Myocyte (in vitro differentiated cells): ENCODE measurements at regions not wholly inside any gene's neighbourhood (a gene's known extent, or its start where the extent isn't known, plus 50 kb on each side); places are given as distances from the start of the nearest gene placed in this dataset.
"Not testable (repeated sequence)": the region's sequence is repeated elsewhere in the genome, so short reads cannot be mapped to it uniquely, and the experiment has no call there.

Experiments used
- DNase-seq: peaks from one replicate; pipeline ENCODE4 v3.0.0-alpha.2; 2012; ENCODE audit warnings: low read depth

DNA sequence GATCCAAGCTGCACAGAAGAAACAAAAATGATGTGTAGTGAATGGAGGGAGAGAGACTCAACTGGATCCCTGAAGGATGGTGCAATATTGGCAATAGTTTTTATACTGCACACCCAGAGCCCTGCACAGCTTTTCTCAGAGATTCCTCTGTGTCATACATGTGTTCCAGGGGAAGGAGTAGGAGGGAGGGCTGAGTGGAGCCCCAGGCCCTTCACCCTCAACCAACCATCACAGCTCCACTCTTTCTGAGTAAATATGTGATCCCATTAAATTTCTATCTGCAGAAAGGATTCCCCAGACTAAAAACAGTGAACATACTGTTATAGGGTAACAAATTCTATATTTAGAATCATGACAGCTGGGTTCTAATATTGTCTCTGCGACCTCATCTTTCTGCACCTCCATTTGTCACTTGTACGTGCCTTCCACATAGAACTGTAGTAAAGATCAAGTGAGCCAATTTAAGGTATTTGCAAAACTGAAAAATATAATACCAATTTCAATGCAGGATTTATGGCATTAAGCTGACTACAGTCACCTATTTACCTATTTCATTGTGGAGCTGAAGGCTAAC lies 421.4 kb upstream of the NRSN1 start:
- peak; percentile 30 for DNase-seq

DNA sequence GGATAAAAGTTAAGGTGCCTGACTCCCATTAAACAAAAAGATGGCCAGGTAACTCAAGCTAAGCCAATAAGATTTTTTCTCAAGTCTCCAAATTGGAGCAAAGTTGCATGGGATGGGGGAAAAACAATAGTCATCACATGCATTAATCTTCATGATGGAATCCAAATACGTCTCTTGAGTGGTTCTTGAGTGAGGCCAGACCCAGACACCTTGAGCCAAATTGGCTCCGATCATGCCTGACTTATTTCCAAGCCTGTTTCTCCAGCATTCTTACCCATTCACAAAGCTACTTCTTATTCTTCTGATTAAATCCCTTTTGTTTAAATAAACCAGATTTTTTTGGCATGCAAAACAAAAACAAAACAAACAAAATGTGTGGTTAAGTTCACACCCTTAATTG lies 420.3 kb upstream of the NRSN1 start:
- DNase-seq, result no peak

DNA sequence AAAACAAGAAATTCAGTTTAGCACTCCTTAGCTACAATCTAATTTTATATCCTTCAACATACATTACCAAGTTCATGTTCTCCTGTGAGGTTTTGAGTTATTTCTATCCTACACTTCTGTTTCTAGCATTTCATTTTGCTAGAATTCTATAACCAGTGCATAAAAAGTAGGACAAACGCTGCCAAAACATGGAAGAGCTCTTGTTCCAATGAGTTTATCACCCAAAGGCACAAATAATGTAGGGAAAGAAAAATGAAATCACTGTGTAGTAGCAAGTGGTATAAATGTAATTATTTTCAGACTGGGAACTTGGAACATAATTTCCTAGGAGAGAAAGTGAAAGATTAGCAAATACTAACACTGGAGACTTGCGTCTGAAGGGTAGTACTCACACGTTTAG lies 413.3 kb upstream of the NRSN1 start:
- no peak for DNase-seq

DNA sequence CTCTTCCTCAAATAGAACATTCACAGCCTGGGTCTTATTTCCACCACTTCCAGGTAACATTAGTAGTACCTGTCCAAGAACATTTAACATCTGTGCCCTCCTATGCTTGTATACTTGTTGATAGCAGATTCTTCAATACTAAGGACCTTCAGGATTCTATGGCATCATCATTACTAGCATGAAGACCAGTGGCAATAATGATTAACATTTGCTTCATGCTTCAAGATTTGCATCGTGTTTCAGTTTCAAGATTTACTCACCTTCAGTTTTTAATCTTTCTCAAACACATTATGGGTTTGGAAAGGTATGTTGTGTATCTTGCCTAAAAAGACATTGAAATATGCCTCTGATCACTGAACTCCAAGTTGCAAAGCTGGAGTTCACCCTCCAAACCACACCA lies 412.8 kb upstream of the NRSN1 start:
- no peak for DNase-seq

DNA sequence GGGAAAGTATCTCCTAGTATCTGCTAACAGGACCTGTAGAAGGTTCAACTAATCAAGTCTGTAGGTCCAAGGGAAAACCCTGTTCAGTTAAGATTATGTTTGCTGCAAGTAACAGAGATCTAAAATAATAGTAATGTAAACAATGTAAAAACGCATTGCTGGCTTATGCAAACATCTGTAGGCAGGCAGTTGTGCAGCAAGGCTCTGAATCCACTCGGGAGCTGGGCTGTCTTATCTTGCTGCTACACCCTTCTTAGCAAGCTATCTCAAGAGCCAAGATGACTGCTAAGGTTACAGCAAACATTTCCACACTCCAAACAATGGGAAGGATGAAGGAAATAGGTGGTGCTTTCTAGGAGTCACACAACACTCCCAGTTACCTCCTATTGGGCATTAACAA lies 397.3 kb upstream of the NRSN1 start:
- DNase-seq, result no peak

DNA sequence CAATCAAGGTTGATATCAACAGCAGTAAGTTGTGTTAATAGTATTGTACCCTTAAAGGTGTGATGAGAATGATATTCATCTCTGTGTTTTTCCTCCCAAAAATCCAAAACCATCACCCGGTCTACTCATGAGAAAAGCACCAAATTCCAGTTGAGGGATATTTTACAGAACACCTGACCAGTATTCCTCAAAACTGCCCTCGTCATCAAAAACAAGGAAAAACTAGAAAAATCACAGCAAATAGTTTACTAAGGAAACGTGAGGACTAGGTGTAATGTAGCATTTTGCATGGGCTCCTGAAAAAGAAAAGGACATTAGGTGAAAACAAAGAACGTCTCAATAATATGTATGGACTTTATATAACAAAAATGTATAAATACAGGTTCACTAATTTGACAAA lies 394.4 kb upstream of the NRSN1 start:
- no peak for DNase-seq

DNA sequence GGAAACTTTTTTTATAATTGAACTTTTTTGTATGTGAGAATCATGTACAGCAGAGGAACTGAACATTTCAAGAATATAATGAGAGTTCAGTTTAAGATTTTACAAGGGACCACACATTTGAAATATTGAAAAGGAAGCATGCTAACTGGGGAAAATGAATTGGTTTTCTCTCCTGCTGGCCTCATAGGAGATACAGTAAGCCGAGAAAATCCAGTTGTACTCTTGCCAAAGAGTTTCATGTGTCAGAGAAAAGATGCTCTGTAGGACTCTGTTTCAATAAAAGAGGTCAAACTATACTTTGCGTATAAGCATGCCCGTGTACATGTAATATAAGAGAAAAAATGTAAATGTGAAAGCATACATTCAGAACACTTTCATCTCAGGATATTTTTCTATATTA lies 393.5 kb upstream of the NRSN1 start:
- no peak for DNase-seq

DNA sequence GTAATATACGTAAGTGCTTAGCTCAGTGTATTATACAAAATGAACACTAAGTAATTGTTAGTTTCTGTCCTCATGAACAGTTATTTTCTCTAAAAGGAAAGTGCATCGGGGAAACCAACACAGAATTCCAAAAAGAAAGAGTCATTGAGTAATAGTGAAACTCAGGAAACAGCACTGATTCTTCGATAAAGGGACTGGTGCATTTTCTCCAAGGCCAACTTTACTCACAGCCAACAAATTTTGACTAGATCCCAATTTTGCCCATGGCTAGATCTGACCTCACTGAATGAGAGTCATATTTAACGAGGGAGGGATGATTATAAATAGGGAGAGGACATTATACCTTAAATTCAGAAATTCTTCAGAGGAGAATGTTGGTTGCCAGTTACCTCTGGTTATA lies 390.9 kb upstream of the NRSN1 start:
- no peak for DNase-seq

DNA sequence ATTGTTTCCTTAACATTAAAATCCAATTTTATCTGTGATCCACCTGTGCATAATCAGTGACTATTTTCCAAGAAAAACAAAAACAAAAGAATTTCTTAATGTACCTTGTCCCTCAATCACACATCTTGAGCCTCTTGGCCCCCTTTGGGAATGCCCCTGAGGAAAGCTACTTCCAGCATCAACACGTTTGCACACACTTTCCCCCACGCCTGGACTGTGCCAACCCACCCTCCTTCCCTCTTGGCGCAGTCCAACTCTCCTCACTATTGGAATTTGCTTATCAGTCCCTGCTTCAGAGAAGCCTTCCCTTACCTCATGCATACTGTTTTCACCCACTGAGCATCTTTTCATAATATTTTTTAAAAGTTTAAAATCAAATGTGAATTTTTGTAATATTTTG lies 389.4 kb upstream of the NRSN1 start:
- no peak for DNase-seq

DNA sequence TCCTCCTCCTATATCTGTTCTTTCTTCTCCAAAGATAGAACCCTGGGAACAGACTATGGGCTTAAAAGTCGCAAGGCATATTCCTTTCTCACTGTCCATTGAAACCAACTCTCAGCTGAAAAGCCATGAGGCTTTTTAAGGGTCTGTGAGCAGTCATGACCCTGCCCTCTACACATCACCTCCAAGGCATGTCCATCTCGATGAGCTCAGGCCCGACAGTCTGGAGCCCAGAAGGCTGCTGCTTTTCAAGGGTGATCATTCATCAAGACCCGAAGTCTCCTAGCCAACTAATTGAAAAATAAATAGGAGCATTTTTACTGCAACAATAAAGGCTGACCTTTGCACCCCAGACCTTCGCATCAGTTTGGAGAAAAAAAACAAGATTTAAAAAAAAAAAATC lies 378.8 kb upstream of the NRSN1 start:
- no peak for DNase-seq

DNA sequence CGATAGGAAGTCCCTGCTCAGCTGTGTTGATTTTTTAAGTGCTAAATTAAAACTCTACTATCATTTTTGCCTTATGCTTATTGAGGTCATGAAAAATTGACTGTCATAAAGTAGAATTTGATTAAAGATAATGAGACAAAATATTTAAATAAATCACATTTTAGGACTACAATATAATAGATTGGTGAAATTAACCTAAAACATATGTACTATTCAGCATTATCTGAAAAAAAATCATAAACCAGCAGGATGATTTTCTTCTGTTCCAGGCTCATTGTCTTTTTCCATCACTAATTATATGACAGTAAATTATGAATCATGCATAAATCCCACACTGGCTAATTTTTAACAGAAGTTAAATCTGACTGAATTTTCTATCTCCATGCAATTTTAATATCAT lies 373.6 kb upstream of the NRSN1 start:
- no peak for DNase-seq

DNA sequence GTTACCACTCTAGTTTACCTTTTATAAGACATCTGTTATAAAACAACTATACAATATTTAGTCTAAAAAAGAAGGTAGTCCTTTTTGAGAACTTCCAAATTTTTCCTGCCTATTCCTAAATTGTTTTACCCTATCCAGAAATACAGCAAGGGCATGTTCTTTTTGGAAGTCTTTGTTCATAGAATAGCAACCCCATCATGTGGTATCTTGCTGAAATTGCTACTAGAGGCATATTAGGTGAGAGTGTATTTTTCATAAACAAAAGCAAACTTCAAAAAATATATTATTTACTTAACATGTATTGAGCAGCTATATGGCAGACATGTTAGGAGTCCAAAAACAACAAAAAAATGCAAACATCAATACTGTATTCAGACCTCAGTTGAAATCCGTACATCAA lies 371.8 kb upstream of the NRSN1 start:
- no peak for DNase-seq

DNA sequence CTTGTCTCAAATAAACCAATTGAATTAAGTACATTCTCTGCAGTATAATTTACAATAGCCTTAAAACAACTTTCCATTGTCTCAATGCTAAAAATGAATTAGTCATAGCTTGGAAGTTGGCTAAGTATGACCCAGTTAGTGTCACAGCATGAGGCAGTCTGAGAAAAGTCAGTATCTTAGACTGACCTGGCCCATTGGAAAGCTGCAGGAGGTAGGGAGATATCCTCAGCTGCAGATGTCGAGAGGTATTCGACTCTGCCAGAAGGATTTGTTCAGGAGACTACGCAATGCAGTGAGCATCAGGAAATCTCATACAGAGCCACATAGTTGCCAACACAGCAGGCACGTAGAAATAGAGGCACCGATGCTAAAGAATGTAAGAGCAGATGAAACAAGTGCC lies 350.9 kb upstream of the NRSN1 start:
- no peak for DNase-seq

DNA sequence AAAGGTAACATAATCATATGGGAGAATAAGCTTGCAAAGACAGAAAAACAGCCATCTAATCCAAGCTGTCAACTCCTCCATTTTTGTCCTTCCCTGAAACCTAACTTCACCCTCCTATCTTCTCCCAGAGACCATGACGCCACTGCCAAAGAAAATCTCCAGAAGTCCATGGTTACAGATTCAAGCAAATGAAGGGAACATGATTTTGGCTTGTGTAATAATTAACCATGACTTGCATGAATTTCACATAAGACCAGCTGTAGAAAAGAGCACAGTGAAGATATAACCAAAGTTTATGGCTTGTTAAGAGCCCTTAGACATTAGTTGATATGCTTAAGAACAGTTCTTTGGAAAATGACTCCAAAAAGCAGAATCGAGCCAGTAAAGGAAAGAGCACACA lies 342.1 kb upstream of the NRSN1 start:
- no peak for DNase-seq

DNA sequence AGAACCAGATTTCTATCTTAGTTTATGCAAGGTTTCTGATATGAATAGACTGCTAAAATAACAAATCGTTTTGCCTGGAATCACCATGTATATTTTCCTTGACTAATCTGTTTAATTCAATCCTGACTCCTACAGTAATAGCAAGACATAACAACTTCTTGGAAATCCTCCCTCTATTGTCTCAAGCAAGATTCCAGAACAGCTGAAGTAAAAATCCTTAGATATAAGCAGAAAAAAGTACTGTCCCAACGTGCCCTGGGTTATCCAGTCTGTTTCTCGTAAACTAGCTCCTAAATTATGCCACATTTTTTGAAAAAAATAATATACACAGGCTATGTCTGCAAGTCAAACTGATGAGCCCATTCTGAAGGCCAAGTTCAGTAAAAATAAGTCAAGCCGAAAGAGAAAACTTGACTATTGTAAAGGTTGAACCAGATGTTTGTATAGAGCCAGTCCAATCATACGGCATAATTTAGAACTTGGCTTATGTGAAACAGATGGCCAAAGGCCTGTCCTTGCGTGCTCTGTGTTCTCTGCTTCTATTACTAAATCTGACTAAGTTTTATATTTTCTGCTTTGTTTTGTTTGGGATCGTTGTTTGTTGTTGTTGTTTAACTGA lies 341.6 kb upstream of the NRSN1 start:
- DNase-seq, result no peak

DNA sequence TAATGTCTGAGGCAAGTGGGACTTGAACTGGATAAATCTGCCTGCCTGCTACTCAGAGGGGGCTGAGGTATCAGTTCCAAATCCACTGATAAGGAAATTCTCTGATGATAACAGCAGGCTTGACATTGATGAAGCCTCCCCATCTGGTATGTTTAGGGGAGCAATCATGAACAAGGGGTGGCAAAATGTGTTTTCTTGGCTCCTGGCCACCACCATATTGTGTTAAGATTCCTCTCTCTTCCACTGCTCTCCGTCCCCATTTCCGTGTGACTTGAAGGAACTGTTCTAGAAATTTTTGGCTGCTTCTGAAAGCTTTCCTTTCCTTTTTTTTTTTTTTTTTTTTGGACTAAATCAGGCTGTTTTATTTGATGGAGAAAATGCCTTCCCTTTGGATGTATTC lies 335.3 kb upstream of the NRSN1 start:
- DNase-seq, result no peak

DNA sequence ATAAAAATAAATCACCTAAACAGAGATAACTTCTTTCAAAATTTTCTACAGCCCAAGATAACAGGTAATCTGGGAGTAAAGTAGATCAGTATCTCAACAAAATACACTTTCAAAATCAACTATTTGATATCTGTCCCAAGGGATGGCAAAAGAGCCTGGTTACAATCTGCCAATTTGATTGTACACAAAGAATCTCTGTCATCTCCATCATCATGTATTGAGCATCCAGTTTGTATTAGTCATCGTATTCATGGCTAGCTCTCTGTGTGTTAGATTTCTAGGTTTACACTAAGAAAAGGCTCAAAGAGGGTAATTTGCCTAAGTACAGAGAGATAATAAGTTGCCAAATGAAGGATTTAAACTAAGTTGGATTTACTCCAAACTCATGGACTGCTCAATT lies 329.0 kb upstream of the NRSN1 start:
- no peak for DNase-seq

DNA sequence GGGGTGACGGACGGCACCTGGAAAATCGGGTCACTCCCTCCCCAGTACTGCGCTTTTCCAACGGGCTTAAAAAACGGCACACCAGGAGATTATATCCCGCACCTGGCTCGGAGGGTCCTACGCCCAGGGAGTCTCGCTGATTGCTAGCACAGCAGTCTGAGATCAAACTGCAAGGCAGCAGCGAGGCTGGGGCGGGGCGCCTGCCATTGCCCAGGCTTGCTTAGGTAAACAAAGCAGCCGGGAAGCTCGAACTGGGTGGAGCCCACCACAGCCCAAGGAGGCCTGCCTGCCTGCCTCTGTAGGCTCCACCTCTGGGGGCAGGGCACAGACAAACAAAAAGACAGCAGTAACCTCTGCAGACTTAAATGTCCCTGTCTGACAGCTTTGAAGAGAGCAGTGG lies 321.7 kb upstream of the NRSN1 start:
- DNase-seq, result not testable (repeated sequence)

DNA sequence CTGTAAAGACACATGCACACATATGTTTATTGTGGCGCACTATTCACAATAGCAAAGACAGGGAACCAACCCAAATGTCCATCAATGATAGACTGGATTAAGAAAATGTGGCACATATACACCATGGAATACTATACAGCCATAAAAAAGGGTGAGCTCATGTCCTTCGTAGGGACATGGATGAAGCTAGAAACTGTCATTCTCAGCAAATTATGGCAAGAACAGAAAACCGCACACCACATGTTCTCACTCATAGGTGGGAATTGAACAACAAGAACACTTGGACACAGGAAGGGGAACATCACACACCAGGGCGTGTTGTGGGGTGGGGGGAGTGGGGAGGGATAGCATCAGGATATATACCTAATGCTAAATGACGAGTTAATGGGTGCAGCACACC lies 304.9 kb upstream of the NRSN1 start:
- DNase-seq, result not testable (repeated sequence)

DNA sequence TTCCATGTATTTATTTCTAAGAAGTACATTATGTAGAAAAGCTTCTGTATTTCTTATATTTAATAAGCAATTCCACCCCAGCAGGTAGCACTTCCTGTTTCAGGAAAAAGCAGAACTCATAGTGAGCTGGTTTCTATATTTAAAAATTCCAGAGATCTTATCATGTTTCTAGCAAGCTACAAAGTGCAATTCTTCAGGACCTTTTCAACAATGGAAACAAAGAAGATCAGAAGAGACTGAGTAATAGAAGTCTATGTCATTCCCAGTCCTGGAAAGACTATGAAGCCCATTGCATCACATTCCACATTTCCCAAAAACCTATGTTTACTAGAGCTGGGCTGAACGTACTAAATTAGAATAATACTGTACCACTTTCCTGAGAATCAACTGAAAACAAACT lies 302.6 kb upstream of the NRSN1 start:
- no peak for DNase-seq

DNA sequence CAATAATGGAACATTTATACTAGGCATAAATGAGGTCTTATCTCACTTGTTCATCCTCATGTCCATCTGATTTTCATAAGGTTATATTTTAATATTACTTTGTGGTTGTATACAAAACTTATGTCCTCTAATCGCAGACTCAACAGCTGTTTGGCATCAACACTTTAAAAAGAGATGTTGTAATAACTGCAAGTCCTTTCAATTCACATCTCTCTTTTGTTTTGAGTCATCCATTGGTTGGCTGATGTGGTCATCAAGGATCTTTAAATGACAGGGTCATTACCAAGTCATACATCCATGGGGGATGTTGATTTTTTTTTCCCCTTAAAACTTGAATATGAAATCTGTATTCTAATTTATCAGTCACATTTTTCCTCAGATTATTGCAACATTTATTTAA lies 299.4 kb upstream of the NRSN1 start:
- no peak for DNase-seq

DNA sequence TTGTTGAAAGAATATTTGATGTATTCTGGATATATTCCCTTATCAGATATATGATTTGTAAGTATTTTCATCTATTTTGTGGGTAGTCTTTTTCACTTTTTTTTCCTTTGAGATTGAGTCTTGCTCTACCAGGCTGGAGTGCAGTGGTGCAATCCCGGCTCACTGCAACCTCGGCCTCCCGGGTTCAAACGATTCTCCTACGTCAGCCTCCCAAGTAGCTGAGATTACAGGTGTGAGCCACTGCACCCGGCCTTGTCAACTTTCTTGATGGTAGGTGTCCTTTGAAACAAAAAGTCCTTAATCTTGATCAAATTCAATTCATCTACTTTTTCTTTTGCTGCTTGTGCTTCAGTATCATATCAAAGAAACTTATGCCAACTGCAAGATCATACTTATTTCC lies 297.2 kb upstream of the NRSN1 start:
- DNase-seq, result no peak

DNA sequence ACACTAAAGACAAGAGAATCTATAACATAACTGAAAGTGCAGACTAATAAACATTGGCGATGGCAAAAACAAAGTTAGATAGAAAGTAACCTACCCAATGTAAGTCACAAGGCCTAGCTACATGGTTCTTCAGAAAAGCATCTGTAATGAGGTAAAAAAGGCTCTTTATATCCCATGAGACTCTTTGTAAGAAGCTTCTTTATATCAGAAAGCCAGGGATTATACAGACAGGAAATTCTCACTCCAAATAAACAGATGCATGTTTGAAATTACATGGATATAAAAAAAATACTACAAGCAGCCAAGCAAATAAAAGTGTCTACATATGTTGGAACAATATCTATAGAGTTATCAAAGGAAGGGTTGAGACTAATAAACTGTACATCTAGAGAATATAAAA lies 284.9 kb upstream of the NRSN1 start:
- no peak for DNase-seq

DNA sequence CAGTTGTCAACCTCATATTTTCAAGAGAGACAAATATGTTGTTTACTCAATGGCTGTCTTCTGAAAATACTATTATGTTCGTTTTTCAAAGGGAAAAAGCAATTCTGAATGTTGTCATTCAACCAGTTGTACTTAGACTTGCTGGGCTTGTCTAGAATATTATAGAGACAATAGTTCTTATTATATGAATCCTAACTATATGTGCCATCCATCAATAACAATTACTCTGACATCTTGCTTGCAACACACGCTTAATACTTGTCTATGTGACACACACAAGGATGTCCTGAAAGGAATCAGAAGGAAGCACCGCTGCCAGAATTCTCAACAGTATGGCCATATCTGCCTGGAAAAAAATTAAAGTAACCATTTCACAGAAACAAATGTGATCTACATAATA lies 283.3 kb upstream of the NRSN1 start:
- DNase-seq, result no peak
